ENCODE measurements at regions not wholly inside any gene's neighbourhood (a gene's known extent, or its start where the extent isn't known, plus 50 kb on each side); places are given as distances from the start of the nearest gene placed in this dataset.

- Mint-ChIP-seq H3K36me3 (no peaks in the 10 kb centered on the region), H3K4me3 (no peak overlapping the region), H3K27me3 (no peaks in the 10 kb centered on the region), H3K4me1 (ENCODE audit: low read depth) (no peaks in the 10 kb centered on the region), H3K27ac (no peak overlapping the region), H3K9me3 (ENCODE audit: low read depth) (peaks cover 3% of the 10 kb centered on the region)
Observed at GRCh38 chr13:100822871-100823443, 148.4 kb upstream of the TMTC4 start.

DNA sequence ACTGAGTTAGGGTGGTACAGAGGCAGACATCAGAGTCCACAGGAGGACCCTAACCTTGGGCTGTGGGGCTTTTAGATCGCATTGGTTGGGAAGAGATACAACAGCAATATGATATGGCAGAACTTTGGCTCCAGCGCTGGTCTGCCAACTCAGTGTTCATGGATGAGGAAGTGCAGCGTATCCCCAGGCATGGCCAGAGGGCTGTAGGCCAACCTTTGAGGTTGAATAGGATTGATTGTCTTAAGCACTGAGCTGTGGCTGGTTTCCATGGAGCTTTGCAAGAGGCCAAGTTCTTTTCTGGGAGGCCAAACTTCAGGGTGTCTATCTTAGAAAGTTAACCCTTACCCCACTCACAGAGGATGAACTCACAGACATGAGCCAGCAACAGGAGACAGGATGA is 144.1 kb upstream of the TMTC4 start:
- Mint-ChIP-seq H3K36me3 (no peaks in the 10 kb centered on the region), H3K4me1 (ENCODE audit: low read depth) (no peaks in the 10 kb centered on the region), H3K27me3 (peaks cover 4% of the 10 kb centered on the region), H3K27ac (no peak overlapping the region), H3K9me3 (ENCODE audit: low read depth) (peaks cover 3% of the 10 kb centered on the region), H3K4me3 (no peak overlapping the region)

DNA sequence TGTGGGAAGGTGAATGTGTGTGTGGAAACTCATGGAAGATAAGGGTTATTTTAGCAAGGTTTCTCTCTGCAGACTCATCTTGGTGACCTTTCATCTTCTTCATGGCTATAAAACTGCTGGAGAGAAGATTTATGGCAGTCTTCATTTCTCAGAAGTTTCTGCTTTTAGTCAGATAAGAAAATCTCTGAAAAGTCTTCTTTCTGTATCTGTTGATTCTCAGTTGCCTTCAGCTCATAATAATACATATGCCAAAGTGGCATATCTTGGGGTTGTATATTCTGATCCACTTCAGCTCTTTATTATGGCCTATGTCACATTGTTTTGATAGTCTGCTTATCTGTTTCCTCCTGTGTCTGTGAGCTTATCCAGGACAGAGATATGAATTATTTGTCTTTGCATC is 143.3 kb upstream of the TMTC4 start:
- no peaks in the 10 kb centered on the region for H3K4me1 Mint-ChIP-seq (ENCODE audit: low read depth)
- peaks cover 4% of the 10 kb centered on the region for H3K27me3 Mint-ChIP-seq
- no peak overlapping the region for H3K4me3 Mint-ChIP-seq
- H3K27ac Mint-ChIP-seq, result no peak overlapping the region
- peaks cover 3% of the 10 kb centered on the region for H3K9me3 Mint-ChIP-seq (ENCODE audit: low read depth)
- no peaks in the 10 kb centered on the region for H3K36me3 Mint-ChIP-seq

- Mint-ChIP-seq H3K4me3 (no peak overlapping the region), H3K27ac (no peak overlapping the region), H3K36me3 (no peaks in the 10 kb centered on the region), H3K9me3 (ENCODE audit: low read depth) (peaks cover 3% of the 10 kb centered on the region), H3K4me1 (ENCODE audit: low read depth) (no peaks in the 10 kb centered on the region), H3K27me3 (peaks cover 11% of the 10 kb centered on the region)
Observed at GRCh38 chr13:100815476-100816046, 141.0 kb upstream of the TMTC4 start.

- no peak overlapping the region for H3K27ac Mint-ChIP-seq
- no peaks in the 10 kb centered on the region for H3K4me1 Mint-ChIP-seq (ENCODE audit: low read depth)
- no peaks in the 10 kb centered on the region for H3K9me3 Mint-ChIP-seq (ENCODE audit: low read depth)
- no peak overlapping the region for H3K4me3 Mint-ChIP-seq
- H3K36me3 Mint-ChIP-seq, result no peaks in the 10 kb centered on the region
- peaks cover 11% of the 10 kb centered on the region for H3K27me3 Mint-ChIP-seq
Observed at GRCh38 chr13:100812982-100813584, 138.5 kb upstream of the TMTC4 start.

DNA sequence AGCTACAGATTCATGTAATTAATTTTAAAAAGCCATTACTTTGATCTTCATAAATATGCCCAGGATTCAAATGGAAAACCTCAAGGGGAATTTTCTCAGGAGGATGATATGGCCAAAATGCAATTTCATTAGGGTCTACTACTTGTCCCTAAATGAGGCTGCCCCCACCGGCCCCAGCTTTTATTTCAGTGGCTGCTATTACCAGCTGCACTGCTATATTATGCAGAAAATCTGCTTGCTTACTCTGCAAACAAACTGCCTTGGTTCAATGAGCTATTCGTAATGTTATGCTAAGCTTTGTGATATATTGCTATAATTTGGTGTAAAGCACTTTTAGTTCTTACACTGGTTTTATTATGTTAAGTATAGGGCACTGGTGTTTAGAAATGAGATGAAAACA is 137.3 kb upstream of the TMTC4 start:
- no peaks in the 10 kb centered on the region for H3K36me3 Mint-ChIP-seq

GRCh38 chr13:100811024-100811865 is 136.7 kb upstream of the TMTC4 start:
- Mint-ChIP-seq H3K36me3 (no peaks in the 10 kb centered on the region), H3K27ac (no peak overlapping the region), H3K4me1 (ENCODE audit: low read depth) (no peaks in the 10 kb centered on the region), H3K4me3 (no peak overlapping the region), H3K27me3 (peaks cover 15% of the 10 kb centered on the region), H3K9me3 (ENCODE audit: low read depth) (no peaks in the 10 kb centered on the region)

More for the DNA sequence above, 137.3 kb upstream of the TMTC4 start:
- Mint-ChIP-seq H3K4me1 (ENCODE audit: low read depth) (no peaks in the 10 kb centered on the region), H3K9me3 (ENCODE audit: low read depth) (no peaks in the 10 kb centered on the region), H3K27ac (no peak overlapping the region), H3K4me3 (no peak overlapping the region), H3K27me3 (peaks cover 15% of the 10 kb centered on the region)

DNA sequence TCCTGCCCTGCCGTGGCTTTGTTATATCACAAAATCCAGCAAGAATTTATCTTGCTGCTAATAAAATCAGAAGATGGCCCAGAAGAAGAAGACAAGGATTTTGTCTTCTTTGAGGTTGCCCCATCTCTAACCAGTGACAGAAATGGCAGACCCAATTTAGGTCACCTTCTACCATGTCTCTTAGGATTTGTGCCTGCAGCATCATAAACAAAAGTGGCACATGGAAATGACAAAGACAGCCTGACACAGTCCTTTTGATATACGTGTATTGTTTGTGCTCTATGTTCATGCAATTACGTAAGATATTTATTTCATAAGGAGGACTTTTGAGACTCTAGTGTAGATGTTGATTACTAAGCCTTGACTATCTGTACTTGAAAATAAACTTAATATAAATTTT is 135.9 kb upstream of the TMTC4 start:
- Mint-ChIP-seq H3K4me3 (no peak overlapping the region), H3K9me3 (ENCODE audit: low read depth) (no peaks in the 10 kb centered on the region), H3K4me1 (ENCODE audit: low read depth) (no peaks in the 10 kb centered on the region), H3K27ac (no peak overlapping the region), H3K27me3 (peaks cover 11% of the 10 kb centered on the region), H3K36me3 (no peaks in the 10 kb centered on the region)

DNA sequence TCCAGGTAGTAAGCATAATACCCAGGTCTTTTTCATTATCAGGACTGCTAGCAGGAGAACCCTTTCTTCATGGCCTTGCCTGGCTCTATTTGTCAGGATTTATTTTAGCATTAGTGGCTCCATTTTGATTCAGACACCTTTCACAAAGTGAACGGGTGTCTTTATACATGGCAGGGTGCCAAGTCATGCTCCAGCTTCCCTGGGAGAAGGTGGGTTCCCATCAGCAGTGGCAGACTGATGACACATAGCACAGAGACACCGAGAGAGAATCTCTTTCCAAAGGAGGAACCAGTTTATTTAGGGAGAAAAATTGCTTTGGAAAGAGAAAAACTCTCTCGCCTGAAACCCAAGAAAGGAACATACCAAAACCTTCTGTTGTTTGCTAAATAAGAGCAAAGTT is 135.3 kb upstream of the TMTC4 start:
- H3K36me3 Mint-ChIP-seq, result no peaks in the 10 kb centered on the region
- no peak overlapping the region for H3K4me3 Mint-ChIP-seq
- H3K27ac Mint-ChIP-seq, result no peak overlapping the region
- H3K9me3 Mint-ChIP-seq (ENCODE audit: low read depth), result no peaks in the 10 kb centered on the region
- peaks cover 11% of the 10 kb centered on the region for H3K27me3 Mint-ChIP-seq
- H3K4me1 Mint-ChIP-seq (ENCODE audit: low read depth), result no peaks in the 10 kb centered on the region

- no peak overlapping the region for H3K27ac Mint-ChIP-seq
- H3K4me1 Mint-ChIP-seq (ENCODE audit: low read depth), result no peaks in the 10 kb centered on the region
- H3K4me3 Mint-ChIP-seq, result no peak overlapping the region
- H3K36me3 Mint-ChIP-seq, result no peaks in the 10 kb centered on the region
- H3K9me3 Mint-ChIP-seq (ENCODE audit: low read depth), result no peaks in the 10 kb centered on the region
- H3K27me3 Mint-ChIP-seq, result peaks cover 13% of the 10 kb centered on the region
Observed at GRCh38 chr13:100809129-100809390, 134.5 kb upstream of the TMTC4 start.

- Mint-ChIP-seq H3K36me3 (no peaks in the 10 kb centered on the region), H3K4me1 (ENCODE audit: low read depth) (no peaks in the 10 kb centered on the region), H3K4me3 (no peak overlapping the region), H3K27me3 (peaks cover 13% of the 10 kb centered on the region), H3K9me3 (ENCODE audit: low read depth) (no peaks in the 10 kb centered on the region), H3K27ac (no peak overlapping the region)
Observed at GRCh38 chr13:100808330-100809128, 133.9 kb upstream of the TMTC4 start.

- Mint-ChIP-seq H3K36me3 (no peaks in the 10 kb centered on the region), H3K9me3 (ENCODE audit: low read depth) (no peaks in the 10 kb centered on the region), H3K4me1 (ENCODE audit: low read depth) (no peaks in the 10 kb centered on the region), H3K4me3 (no peak overlapping the region), H3K27me3 (peaks cover 9% of the 10 kb centered on the region), H3K27ac (no peak overlapping the region)
Observed at GRCh38 chr13:100803091-100803490, 128.5 kb upstream of the TMTC4 start.

DNA sequence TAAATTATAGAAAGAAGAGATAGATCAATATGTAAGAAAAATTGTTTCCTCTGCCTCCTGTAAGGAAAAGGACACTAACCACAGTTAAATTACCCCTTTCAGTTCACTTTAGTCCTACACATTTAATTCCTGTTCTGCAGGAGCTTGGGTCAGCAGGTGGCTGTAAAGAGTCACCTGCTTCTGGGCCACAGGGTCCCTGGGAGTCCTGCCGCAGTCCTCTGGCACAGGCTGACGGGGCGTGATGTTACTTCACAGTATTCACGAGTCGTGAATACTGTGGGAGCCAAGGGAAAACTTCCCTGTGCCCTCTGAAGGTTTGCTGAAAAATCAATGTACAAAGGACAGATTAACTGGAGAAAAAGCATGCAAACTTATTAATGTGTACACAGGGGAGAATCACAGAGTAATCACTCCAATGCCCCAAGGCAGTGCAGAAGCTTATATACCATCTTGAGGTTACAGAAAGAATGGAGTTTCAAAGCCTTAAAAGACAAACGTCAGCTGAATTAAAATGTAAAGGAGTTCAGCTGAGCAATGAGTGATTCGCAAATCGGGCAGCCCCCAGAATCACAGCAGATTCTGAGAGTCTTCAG is 125.8 kb upstream of the TMTC4 start:
- H3K27me3 Mint-ChIP-seq, result peaks cover 9% of the 10 kb centered on the region
- H3K9me3 Mint-ChIP-seq (ENCODE audit: low read depth), result no peaks in the 10 kb centered on the region
- H3K4me1 Mint-ChIP-seq (ENCODE audit: low read depth), result no peaks in the 10 kb centered on the region
- H3K36me3 Mint-ChIP-seq, result no peaks in the 10 kb centered on the region
- no peak overlapping the region for H3K4me3 Mint-ChIP-seq
- H3K27ac Mint-ChIP-seq, result no peak overlapping the region

- H3K4me3 Mint-ChIP-seq, result no peak overlapping the region
- peaks cover 7% of the 10 kb centered on the region for H3K27me3 Mint-ChIP-seq
- H3K4me1 Mint-ChIP-seq (ENCODE audit: low read depth), result no peaks in the 10 kb centered on the region
- no peaks in the 10 kb centered on the region for H3K9me3 Mint-ChIP-seq (ENCODE audit: low read depth)
- no peaks in the 10 kb centered on the region for H3K36me3 Mint-ChIP-seq
- no peak overlapping the region for H3K27ac Mint-ChIP-seq
Observed at GRCh38 chr13:100798739-100799361, 124.3 kb upstream of the TMTC4 start.
